Retinal pigment epithelial cell (primary cell): ENCODE measurements at regions not wholly inside any gene's neighbourhood (a gene's known extent, or its start where the extent isn't known, plus 50 kb on each side); places are given as distances from the start of the nearest gene placed in this dataset.

Experiments
- DNase-seq: peaks from one replicate; pipeline ENCODE4 v3.0.0-alpha.2; 2010; ENCODE audit warnings: low read depth
- H3K4me3 ChIP-seq: 2 replicates; pipeline ENCODE4 v1.5.1; 2011; ENCODE audit warnings: mild to moderate bottlenecking, low read length, control low read depth, moderate library complexity
- CTCF ChIP-seq: conservative IDR thresholded peaks from 2 replicates; pipeline ENCODE4 v1.5.1; 2011; ENCODE audit warnings: low read depth, low read length, control low read depth, inconsistent platforms

GRCh38 chr13:60869941-60870613 is 473.1 kb downstream of the TDRD3 start:
- no peak overlapping the region for H3K4me3 ChIP-seq
- no peak for TF ChIP-seq CTCF
- DNase-seq, result no peak

GRCh38 chr13:60869225-60869624 is 472.2 kb downstream of the TDRD3 start:
- H3K4me3 ChIP-seq, result no peak overlapping the region
- TF ChIP-seq CTCF, result no peak
- DNase-seq, result no peak

- TF ChIP-seq CTCF, result no peak
- H3K4me3 ChIP-seq, result no peak overlapping the region
- DNase-seq, result no peak
These were observed 465.0 kb downstream of the TDRD3 start for GRCh38 chr13:60862036-60862435.

GRCh38 chr13:60857698-60858097 is 460.7 kb downstream of the TDRD3 start:
- TF ChIP-seq CTCF, result no peak
- no peak for DNase-seq
- no peak overlapping the region for H3K4me3 ChIP-seq

- DNase-seq, result no peak
- no peak for TF ChIP-seq CTCF
- H3K4me3 ChIP-seq, result no peak overlapping the region
These were observed 455.9 kb downstream of the TDRD3 start for GRCh38 chr13:60852886-60853285.

GRCh38 chr13:60851378-60851777 is 454.4 kb downstream of the TDRD3 start:
- no peak for DNase-seq
- no peak overlapping the region for H3K4me3 ChIP-seq
- TF ChIP-seq CTCF, result no peak

GRCh38 chr13:60850526-60850925 is 453.5 kb downstream of the TDRD3 start:
- no peak for TF ChIP-seq CTCF
- no peak for DNase-seq
- H3K4me3 ChIP-seq, result no peak overlapping the region
